ENCODE measurements at regions not wholly inside any gene's neighbourhood (a gene's known extent, or its start where the extent isn't known, plus 50 kb on each side); places are given as distances from the start of the nearest gene placed in this dataset.

GRCh38 chr3:124243177-124243859 lies 251.4 kb upstream of the ROPN1 start:
- DNase-seq (ENCODE audit: low spot score): no peak

DNA sequence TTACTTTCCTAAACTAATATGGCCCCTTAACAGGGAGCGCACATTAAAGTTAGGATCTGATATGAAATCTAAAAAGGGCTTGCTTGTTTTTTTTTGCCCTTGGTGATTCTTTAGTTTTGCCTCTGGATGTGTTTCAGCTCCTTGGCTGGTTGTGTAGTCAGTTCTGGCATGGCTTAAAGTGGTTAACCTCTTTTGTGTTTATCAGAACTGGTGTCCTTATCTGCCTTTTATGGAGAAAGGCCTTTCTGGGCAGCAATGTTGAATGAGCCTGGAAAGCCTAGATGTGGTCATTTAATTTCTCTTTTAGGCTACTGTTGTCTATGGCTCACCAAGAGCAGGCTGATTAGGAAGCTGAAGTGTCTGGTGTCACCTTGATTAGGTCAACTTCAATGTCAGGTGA lies 254.5 kb upstream of the ROPN1 start:
- DNase-seq (ENCODE audit: low spot score): no peak

GRCh38 chr3:124246949-124247348 lies 255.0 kb upstream of the ROPN1 start:
- DNase-seq (ENCODE audit: low spot score): no peak

DNA sequence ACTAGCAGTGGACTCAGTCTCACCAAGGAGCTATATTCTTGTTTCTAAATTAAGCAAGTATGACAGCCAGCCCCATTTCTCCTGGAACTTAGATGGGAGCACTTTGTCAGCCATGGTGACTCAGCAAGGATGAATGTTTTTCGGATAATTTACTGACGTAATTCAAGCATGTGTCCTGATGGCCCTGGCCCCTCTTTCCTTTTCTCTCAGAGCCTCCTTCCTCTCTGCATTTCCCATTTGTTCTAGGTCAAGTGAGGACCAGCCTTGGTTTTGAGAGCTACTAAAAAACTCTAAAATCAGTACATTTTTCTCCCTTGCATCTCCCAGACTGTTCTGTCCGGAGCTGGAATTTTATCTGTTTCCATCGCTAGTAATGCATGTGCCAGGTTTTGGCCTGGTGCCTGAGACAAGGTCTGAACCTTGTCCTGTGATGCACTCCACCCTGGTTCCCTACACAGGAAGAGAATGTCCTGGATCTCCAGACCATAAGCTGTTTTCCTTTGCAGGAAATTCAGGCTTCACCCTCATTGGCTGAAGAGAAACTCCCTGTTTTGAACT lies 256.6 kb upstream of the ROPN1 start:
- DNase-seq (ENCODE audit: low spot score): no peak

DNA sequence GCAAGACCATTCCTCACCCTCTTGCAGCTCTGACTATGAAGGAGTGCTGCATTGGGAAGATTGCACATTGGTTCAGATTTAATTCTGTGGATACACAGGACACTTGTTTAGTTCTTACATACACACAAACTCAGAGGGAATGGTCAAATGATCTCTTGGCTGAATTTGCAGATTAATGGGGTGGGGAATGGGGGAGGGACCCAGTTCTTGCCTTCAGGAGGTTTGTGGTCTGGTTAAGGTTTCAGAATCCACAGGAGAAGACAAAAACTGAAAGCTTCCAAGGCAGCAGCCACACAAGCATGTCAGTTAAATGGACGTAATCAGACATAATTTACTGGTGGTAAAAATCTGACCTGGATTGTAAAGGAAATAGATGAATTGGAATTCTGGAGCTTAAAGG lies 257.1 kb upstream of the ROPN1 start:
- DNase-seq (ENCODE audit: low spot score): no peak

GRCh38 chr3:124250053-124250452 lies 258.1 kb upstream of the ROPN1 start:
- no peak for DNase-seq (ENCODE audit: low spot score)

- no peak for DNase-seq (ENCODE audit: low spot score)
Measured at GRCh38 chr3:124256156-124256555, 264.2 kb upstream of the ROPN1 start.

GRCh38 chr3:124256599-124256998 lies 264.7 kb upstream of the ROPN1 start:
- no peak for DNase-seq (ENCODE audit: low spot score)

DNA sequence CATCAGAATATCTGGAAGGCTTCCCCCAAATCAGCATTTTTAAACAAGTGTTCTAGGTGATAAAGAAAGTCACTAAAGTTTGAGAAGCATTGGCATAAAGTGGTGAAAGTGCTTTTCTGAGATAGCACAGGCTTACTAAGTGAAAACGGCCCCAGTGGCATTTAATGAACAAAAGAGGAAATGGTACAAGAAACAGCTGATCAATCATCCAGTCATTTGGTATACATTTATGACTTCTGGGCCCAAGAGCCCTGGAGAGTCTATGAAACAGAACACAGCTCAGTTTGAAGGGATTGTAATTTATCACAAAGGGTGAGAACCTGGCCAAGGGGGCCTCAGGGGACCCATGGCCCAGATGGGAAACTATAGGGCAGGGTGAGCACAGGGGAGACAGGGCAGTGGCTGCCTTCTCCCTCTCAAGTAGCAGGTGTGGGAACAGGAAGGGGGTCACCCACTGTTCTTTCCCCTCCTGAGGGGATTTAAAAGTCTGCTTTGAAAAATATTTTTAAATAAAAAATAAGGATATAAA lies 265.5 kb upstream of the ROPN1 start:
- DNase-seq (ENCODE audit: low spot score): no peak

GRCh38 chr3:124258057-124258500 lies 266.2 kb upstream of the ROPN1 start:
- DNase-seq (ENCODE audit: low spot score): no peak

DNA sequence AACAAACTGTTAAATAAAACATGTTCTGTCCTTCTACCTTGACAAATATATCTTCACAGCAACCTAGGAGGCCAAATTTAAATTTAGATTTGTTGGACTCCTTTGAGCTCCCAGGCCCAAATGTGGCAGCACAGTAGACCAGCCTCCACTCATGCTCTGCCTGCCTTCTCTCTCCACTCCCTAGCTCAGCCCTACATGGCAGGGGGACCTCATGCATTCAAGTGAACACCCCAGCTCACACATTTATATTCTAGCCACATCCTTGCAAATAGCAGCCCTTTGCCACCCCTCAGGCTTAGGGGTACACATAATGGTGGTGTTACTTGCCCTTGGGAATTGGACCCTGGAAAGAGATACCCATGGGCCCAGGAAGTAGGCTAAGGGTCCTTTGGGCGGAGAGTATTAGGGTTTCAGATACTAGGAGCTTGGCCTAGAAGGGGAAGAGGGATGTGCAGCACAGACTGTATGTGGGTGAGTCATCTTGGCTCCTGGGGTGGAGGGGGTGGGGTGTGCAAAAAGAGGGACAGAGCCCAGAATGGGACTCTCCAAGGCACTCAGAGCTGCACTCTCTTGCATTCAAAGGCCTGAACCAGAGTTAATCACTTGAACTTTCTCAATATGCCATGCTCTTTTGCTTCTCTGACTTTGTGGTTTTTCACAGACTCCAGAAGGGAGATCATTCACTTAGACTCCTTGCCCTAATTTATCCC lies 268.4 kb upstream of the ROPN1 start:
- no peak for DNase-seq (ENCODE audit: low spot score)

GRCh38 chr3:124261306-124261705 lies 269.4 kb upstream of the ROPN1 start:
- no peak for DNase-seq (ENCODE audit: low spot score)

- DNase-seq (ENCODE audit: low spot score): no peak
Measured at GRCh38 chr3:124263168-124263567, 271.2 kb upstream of the ROPN1 start.

DNA sequence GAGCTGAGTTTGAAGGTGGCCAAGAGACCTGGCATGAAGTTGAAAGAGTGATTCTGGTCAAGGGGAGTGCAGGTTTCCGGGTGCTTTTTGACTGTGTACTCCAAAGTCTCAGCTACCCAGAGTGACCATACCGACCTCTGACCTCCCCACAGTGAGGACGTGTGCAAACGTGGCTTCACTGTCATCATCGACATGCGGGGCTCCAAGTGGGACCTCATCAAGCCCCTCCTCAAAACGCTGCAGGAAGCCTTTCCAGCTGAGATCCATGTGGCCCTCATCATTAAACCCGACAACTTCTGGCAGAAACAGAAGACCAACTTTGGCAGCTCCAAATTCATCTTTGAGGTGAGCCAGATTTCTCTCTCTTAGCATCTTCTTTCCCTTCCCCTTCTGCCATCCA lies 272.4 kb upstream of the ROPN1 start:
- no peak for DNase-seq (ENCODE audit: low spot score)

DNA sequence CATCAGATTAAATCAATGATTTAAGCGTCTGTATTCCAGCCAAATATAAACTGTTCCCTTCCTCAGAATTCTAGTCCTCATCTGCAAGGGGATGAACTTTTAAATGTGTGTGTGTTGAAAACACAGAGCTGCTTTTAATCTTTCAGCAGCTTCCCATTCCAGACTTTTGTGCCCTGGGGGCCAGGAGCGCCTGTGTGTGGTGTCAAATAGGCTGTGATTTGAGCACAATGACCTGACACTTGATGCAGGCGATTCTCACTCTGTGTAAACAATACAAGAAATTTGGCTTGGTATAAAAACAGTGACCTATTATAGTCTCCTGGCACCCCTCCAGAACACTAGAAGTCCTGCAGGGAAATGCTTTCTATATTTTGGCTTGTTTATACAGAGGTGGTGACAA lies 274.6 kb upstream of the ROPN1 start:
- no peak for DNase-seq (ENCODE audit: low spot score)

DNA sequence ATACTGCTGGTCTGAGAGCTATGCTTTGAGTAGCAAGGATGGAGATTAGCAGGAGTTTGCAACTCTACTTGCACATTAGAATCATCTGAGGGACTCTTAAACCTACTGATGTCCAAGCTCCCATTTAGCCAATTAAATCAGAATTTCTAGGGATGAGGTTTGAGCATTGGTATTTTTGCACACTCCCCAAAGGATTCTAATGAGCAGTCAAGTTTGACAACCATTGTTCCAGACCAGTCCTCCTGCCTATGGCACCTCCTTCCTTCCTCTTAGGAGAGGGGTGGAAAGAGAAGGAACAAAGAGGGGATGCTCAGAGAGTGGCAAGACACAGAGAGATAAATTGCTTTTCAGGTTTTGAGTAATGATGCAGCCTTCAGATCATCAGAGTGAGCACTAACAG lies 275.5 kb upstream of the ROPN1 start:
- DNase-seq (ENCODE audit: low spot score): no peak

DNA sequence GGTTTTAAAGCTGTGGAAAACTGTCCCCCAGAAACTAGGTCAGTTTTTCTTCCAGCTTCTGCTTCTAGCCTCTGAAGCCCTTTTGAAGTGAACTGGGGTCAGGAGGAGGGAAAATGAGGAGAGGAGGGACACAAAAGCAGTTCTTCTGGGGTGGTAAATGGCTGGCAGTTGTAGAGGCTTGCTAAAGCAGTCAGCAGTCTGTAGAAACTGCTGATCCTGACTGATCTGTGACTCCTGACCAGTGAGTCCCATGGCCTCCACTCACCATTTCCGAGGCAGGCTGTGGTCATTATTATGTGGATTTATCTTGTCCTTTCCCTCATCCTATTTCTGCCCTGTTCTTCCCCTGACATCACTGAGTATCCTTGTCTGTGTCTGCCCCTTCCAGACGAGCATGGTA lies 276.4 kb upstream of the ROPN1 start:
- no peak for DNase-seq (ENCODE audit: low spot score)

- no peak for DNase-seq (ENCODE audit: low spot score)
Measured at GRCh38 chr3:124269619-124270018, 277.7 kb upstream of the ROPN1 start.

DNA sequence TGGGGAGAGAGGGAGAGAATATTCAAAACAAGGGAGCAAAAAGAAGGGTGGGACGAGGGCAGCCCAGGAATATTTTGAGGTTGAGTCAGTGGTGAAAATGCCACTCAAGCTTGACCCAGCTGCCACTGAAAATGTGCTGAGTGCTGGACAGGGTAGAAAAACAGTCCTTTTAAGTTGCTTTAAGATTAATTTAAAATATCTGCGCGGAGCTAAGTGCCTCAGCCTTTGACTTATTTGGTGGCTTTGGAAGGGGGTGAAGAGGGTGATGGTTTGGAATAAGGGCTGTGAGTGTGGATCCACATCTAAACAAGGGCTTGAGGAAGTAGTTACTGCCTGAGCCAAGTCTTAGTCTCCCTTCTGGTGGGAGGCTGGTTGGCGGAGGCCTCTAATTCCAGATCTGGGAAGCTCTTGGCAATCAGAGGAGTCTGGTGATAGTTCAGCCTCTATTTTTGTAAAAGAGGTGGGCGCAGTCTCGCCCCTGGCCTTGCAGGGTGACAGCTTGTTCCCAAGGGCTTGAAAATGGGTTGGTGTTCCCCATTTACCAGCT lies 280.8 kb upstream of the ROPN1 start:
- DNase-seq (ENCODE audit: low spot score): no peak

GRCh38 chr3:124273651-124274050 lies 281.7 kb upstream of the ROPN1 start:
- DNase-seq (ENCODE audit: low spot score): no peak

DNA sequence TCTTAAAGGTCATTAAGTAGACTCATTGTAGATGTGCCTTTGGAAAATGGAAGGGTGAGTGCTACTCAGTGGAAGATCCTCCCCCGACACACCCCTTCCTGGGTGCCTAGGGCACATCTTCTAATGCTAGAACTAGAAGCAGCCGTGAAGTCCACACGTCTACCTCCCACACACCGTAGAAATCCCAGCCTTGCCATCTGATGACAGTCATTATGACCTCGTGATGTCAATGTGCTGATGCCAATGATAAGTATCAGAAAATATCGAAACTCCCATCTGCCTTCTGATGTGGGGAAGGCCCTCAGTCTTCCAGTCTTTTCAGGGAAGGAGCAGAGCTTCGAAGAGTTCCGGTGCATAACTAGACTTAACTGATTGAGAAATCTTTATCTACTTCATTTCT lies 282.1 kb upstream of the ROPN1 start:
- DNase-seq (ENCODE audit: low spot score): no peak

DNA sequence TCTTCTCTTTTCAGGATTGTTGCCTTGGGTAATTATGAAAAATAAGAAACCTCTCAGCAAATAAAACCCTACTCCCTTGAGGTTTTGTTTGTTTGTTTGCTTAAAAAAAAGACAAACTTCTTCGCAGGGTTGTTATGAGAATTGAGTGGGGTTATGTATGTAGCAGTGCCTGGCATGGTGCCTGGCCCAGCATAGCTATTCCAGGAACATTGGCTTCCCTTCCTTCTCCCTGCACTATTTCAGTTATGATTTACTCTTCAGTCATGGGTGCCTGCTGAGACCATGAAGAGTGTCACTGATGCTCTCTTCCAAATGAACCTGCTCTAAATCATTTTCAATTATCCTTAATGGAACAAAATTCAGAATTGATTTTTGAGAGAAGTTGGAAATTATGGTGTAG lies 283.5 kb upstream of the ROPN1 start:
- no peak for DNase-seq (ENCODE audit: low spot score)

DNA sequence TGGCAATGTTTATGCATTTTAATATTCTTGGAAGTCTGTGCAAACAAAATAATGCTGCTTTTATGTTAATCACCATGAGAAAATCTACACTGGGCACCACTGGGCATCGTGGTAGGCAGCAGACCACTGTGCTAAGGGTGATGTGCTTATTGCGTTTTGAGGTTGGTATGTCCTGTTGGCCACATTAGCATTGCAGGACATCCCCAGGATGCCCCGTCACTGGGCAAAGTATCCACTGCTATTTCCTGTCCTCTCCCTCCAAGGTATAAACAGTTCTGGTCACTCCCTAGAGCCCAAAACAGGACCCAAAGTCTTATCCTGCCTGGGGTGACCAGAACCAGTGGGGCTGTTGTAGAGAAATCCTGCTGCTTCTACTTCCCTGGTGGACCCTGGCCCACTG lies 284.2 kb upstream of the ROPN1 start:
- no peak for DNase-seq (ENCODE audit: low spot score)

Data from hematopoietic multipotent progenitor cell treated with erythropoietin and hydrocortisone succinate and interleukin-3 and kit ligand, for 17 days (in vitro differentiated cells).